GM21717 (cell line): ENCODE measurements at regions not wholly inside any gene's neighbourhood (a gene's known extent, or its start where the extent isn't known, plus 50 kb on each side); places are given as distances from the start of the nearest gene placed in this dataset.
"Not testable (repeated sequence)": the region's sequence is repeated elsewhere in the genome, so short reads cannot be mapped to it uniquely, and the experiment has no call there.

ENCODE experiments used
- ATAC-seq: cut with Tn5 transposase; IDR thresholded peaks from one replicate; pipeline ENCODE4 v1.9.1; 2021; ENCODE audit warnings: mild to moderate bottlenecking, moderate library complexity; ENCODE audit not compliant: unreplicated experiment

- ATAC-seq = no peak
Observed at GRCh38 chr3:115251509-115251908, 104.4 kb upstream of the ZBTB20 start.

- ATAC-seq = no peak
Observed at GRCh38 chr3:115252679-115253078, 105.6 kb upstream of the ZBTB20 start.

GRCh38 chr3:115254492-115255196 lies 107.6 kb upstream of the ZBTB20 start:
- ATAC-seq = no peak

- no peak for ATAC-seq
Observed at GRCh38 chr3:115255197-115255585, 108.1 kb upstream of the ZBTB20 start.

- ATAC-seq = no peak
Observed at GRCh38 chr3:115270849-115271248, 123.8 kb upstream of the ZBTB20 start.

GRCh38 chr3:115272036-115272824 lies 125.1 kb upstream of the ZBTB20 start:
- no peak for ATAC-seq

- no peak for ATAC-seq
Observed at GRCh38 chr3:115275896-115276295, 128.8 kb upstream of the ZBTB20 start.

GRCh38 chr3:115279939-115280338 lies 132.9 kb upstream of the ZBTB20 start:
- no peak for ATAC-seq

- no peak for ATAC-seq
Observed at GRCh38 chr3:115280506-115280905, 133.4 kb upstream of the ZBTB20 start.

- no peak for ATAC-seq
Observed at GRCh38 chr3:115281697-115282675, 134.9 kb upstream of the ZBTB20 start.

- no peak for ATAC-seq
Observed at GRCh38 chr3:115284980-115285379, 137.9 kb upstream of the ZBTB20 start.

- no peak for ATAC-seq
Observed at GRCh38 chr3:115286529-115287197, 139.6 kb upstream of the ZBTB20 start.

- ATAC-seq = no peak
Observed at GRCh38 chr3:115287198-115287597, 140.1 kb upstream of the ZBTB20 start.

- no peak for ATAC-seq
Observed at GRCh38 chr3:115292131-115292530, 145.0 kb upstream of the ZBTB20 start.

- no peak for ATAC-seq
Observed at GRCh38 chr3:115292677-115293165, 145.6 kb upstream of the ZBTB20 start.

GRCh38 chr3:115293321-115293720 lies 146.2 kb upstream of the ZBTB20 start:
- ATAC-seq = no peak

- ATAC-seq = no peak
Observed at GRCh38 chr3:115301364-115301860, 154.3 kb upstream of the ZBTB20 start.

- not testable (repeated sequence) for ATAC-seq
Observed at GRCh38 chr3:115317953-115318352, 170.9 kb upstream of the ZBTB20 start.

GRCh38 chr3:115321400-115321805 lies 174.3 kb upstream of the ZBTB20 start:
- ATAC-seq = no peak

- ATAC-seq = no peak
Observed at GRCh38 chr3:115322901-115323300, 175.8 kb upstream of the ZBTB20 start.
